ENCODE measurements at regions not wholly inside any gene's neighbourhood (a gene's known extent, or its start where the extent isn't known, plus 50 kb on each side); places are given as distances from the start of the nearest gene placed in this dataset.

- TF ChIP-seq CTCF (IDR thresholded peaks at IDR 0.05; ENCODE audit: low read depth, low read length, poor library complexity, severe bottlenecking) (no peak), EZH2phosphoT487 (IDR thresholded peaks at IDR 0.05; ENCODE audit: borderline replicate concordance, low read length) (no peak)
Observed at GRCh38 chr3:163924600-163924999, 1153.7 kb downstream of the SI start.

Measured in DOHH2 (cell line).